ENCODE measurements at regions not wholly inside any gene's neighbourhood (a gene's known extent, or its start where the extent isn't known, plus 50 kb on each side); places are given as distances from the start of the nearest gene placed in this dataset.
"Not testable (repeated sequence)": the region's sequence is repeated elsewhere in the genome, so short reads cannot be mapped to it uniquely, and the experiment has no call there.

- no peak for DNase-seq
- intact Hi-C loops (cut with micrococcal nuclease): no loop called here
- no peaks in the 10 kb centered on the region for H3K4me1 ChIP-seq
These were observed 142.6 kb upstream of the CPHXL start for GRCh38 chr16:75868636-75869632.

GRCh38 chr16:75881280-75881679 is 155.0 kb upstream of the CPHXL start:
- DNase-seq; H3K4me1 ChIP-seq; H3K27me3 ChIP-seq (ENCODE audit: low read depth); H3K27ac ChIP-seq (replicated peaks); H3K4me3 ChIP-seq; H3K36me3 ChIP-seq; intact Hi-C loops (cut with micrococcal nuclease): not testable (repeated sequence)
- H3K9me3 ChIP-seq (replicated peaks): peaks cover 19% of the 10 kb centered on the region

More at GRCh38 chr16:75868636-75869632, 142.6 kb upstream of the CPHXL start:
- no peak overlapping the region for H3K27ac ChIP-seq (replicated peaks)
- no peaks in the 10 kb centered on the region for H3K36me3 ChIP-seq
- no peak overlapping the region for H3K4me3 ChIP-seq
- H3K27me3 ChIP-seq (ENCODE audit: low read depth): no peaks in the 10 kb centered on the region
- no peak for TF ChIP-seq CTCF (IDR thresholded peaks at IDR 0.05; ENCODE audit: borderline replicate concordance)
- H3K9me3 ChIP-seq (replicated peaks): no peaks in the 10 kb centered on the region

DNA sequence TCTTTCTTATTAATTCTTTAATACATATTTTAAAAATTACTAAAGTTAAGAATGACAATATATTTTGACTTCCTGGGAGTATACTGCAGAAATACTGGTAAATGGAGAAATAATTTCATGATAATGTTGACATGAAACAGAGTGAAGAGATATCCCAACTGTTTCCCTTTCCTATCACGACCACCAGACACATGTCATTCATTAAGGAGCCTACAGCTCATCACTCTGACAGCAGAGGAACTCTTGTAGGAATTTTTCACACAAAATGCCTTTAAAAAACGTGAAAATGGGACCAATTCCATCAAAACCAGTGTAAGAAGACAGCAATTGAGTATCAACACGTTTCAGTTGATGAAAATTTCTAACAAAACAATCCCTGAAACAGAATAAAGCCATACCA is 172.9 kb upstream of the CPHXL start:
- H3K36me3 ChIP-seq: no peaks in the 10 kb centered on the region
- no peak for TF ChIP-seq CTCF (IDR thresholded peaks at IDR 0.05; ENCODE audit: borderline replicate concordance)
- no peak overlapping the region for H3K4me3 ChIP-seq
- H3K27me3 ChIP-seq (ENCODE audit: low read depth): no peaks in the 10 kb centered on the region
- no peaks in the 10 kb centered on the region for H3K4me1 ChIP-seq
- no peak for DNase-seq
- H3K9me3 ChIP-seq (replicated peaks): no peaks in the 10 kb centered on the region
- no peak overlapping the region for H3K27ac ChIP-seq (replicated peaks)
- intact Hi-C loops (cut with micrococcal nuclease): no loop called here

GRCh38 chr16:75908331-75909117 is 182.2 kb upstream of the CPHXL start:
- intact Hi-C loops (cut with micrococcal nuclease): no loop called here
- no peak for TF ChIP-seq CTCF (IDR thresholded peaks at IDR 0.05; ENCODE audit: borderline replicate concordance)
- H3K27me3 ChIP-seq (ENCODE audit: low read depth): no peaks in the 10 kb centered on the region

GRCh38 chr16:75909746-75910145 is 183.5 kb upstream of the CPHXL start:
- Histone ChIP-seq H3K36me3 (no peaks in the 10 kb centered on the region), H3K27me3 (ENCODE audit: low read depth) (peaks cover 4% of the 10 kb centered on the region), H3K9me3 (replicated peaks) (no peaks in the 10 kb centered on the region), H3K4me3 (no peak overlapping the region), H3K4me1 (no peaks in the 10 kb centered on the region), H3K27ac (replicated peaks) (no peak overlapping the region)
- TF ChIP-seq CTCF (IDR thresholded peaks at IDR 0.05; ENCODE audit: borderline replicate concordance): no peak
- DNase-seq: no peak
- intact Hi-C loops (cut with micrococcal nuclease): no loop called here

More at GRCh38 chr16:75908331-75909117, 182.2 kb upstream of the CPHXL start:
- Histone ChIP-seq H3K4me1 (no peaks in the 10 kb centered on the region), H3K27ac (replicated peaks) (no peak overlapping the region), H3K9me3 (replicated peaks) (no peaks in the 10 kb centered on the region), H3K36me3 (no peaks in the 10 kb centered on the region), H3K4me3 (no peak overlapping the region)
- no peak for DNase-seq

Data from left ventricle myocardium inferior (tissue), 1 donor.